ENCODE measurements at regions not wholly inside any gene's neighbourhood (a gene's known extent, or its start where the extent isn't known, plus 50 kb on each side); places are given as distances from the start of the nearest gene placed in this dataset.

DNA sequence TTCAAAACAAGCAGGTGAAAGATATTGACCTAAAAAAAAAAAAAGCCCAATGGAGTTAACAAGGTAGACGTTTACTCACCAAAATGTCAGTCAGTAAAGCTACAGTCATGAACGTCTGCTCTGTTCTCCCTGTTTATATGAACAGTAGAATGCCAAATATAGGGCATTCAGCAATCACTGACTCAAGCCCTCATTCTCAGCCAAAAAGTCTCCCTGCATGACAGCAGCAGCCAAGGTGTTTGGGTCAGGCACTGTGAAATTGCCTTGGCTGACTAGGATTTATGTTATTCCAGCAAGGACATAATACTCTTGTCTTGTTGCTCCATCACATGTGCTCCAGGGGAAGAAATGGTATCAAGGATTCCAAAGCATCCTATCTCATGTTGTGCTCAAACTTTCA lies 194.7 kb upstream of the RSPO3 start:
- TF ChIP-seq EP300 (IDR thresholded peaks at IDR 0.05) (no peak), POLR2A (IDR thresholded peaks at IDR 0.05) (no peak)
- TF ChIP-seq, protein P1, sequence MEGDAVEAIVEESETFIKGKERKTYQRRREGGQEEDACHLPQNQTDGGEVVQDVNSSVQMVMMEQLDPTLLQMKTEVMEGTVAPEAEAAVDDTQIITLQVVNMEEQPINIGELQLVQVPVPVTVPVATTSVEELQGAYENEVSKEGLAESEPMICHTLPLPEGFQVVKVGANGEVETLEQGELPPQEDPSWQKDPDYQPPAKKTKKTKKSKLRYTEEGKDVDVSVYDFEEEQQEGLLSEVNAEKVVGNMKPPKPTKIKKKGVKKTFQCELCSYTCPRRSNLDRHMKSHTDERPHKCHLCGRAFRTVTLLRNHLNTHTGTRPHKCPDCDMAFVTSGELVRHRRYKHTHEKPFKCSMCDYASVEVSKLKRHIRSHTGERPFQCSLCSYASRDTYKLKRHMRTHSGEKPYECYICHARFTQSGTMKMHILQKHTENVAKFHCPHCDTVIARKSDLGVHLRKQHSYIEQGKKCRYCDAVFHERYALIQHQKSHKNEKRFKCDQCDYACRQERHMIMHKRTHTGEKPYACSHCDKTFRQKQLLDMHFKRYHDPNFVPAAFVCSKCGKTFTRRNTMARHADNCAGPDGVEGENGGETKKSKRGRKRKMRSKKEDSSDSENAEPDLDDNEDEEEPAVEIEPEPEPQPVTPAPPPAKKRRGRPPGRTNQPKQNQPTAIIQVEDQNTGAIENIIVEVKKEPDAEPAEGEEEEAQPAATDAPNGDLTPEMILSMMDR (IDR thresholded peaks at IDR 0.05) = no peak
